HG03064 (cell line): ENCODE measurements at regions not wholly inside any gene's neighbourhood (a gene's known extent, or its start where the extent isn't known, plus 50 kb on each side); places are given as distances from the start of the nearest gene placed in this dataset.
A peak's percentile ranks its signal among the peaks of the same experiment; 100 is the strongest.
"Not testable (repeated sequence)": the region's sequence is repeated elsewhere in the genome, so short reads cannot be mapped to it uniquely, and the experiment has no call there.

ENCODE experiments used
- ATAC-seq: cut with Tn5 transposase; IDR thresholded peaks from one replicate; pipeline ENCODE4 v1.9.1; 2021; ENCODE audit warnings: low read depth; ENCODE audit not compliant: unreplicated experiment

DNA sequence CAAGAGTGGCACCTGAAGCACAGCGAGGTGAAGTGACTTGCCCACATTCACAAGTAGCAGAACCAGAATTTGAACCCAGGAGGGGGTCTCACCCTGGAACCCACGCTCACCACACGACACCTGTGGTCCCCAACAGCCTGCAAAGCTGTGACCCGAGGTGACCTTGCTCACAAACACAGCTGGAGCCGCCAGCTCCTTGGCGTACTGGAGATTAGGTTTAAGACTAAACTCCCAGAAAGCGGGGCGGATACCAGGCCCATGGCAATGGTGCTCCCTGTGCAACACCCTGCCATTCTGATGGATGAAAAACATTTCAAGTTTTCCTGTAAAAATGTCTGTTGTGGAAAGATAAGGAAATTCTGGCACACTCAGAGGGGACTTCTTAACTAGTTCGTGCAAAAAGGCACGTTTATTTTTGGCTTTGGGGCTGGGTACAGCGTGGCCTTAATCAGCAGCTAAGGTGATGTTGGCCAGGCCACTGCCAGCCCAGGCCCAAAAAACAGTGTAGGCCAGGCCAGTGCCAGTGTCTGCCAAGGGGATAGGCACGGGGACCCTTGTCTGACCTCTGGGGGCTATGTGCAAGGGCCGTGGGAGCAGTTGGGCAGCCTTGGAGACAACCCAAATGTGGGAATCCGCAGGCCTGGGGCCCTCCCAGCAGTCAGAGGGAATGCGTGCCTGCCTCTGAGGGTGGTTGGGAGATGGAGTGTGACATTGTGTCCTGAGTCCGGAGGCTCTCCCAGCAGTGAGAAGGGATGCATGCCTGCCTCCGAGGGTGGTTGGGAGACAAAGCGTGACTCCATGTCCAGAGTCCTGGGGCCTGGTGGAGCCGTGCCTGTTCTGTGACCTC is 185.0 kb upstream of the HS6ST1 start:
- ATAC-seq: no peak

DNA sequence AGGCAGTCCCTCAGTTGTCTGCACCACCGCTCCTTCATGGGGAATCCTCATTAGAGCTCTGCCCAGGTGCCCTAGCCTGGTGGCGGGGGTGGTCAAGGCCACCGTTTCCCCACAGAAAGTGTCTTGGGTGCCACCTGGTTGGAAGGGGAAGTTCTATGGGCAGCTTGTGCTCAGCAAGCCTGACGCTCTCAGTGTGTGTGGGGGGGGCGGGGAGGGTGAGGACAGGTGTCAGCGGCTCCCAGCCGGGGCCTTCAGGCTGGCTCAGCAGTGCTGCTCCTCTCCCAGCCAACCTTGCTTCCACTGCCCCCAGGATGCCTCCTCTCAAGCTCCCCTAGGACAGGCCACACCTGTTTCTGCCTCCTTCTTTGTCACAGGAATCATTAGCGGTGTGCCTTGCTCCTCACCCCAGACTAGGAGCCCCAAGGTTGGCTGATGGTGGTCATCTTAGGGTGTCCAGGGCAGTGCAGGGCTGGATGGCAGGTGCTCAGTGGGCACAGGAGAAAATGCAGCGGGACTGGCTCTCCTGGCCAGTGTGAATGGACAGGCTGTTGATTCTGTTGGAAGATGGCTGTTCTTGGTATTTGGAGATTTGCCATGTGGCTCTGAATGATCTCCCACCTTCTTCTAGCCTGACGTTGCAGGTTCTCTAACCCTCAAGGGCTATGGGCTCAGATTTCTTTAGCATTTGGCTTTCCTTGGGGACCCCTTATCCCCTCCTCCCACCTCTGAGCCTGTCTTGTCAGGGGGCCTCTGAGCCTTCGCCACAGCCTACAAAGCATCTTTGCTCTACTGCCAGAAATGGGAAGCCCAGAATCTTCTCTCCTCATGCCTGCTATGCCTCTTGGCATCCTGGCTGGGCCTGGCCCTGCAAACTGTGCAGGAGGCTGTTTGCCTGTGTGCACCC is 185.8 kb upstream of the HS6ST1 start:
- ATAC-seq: peak; percentile 60

DNA sequence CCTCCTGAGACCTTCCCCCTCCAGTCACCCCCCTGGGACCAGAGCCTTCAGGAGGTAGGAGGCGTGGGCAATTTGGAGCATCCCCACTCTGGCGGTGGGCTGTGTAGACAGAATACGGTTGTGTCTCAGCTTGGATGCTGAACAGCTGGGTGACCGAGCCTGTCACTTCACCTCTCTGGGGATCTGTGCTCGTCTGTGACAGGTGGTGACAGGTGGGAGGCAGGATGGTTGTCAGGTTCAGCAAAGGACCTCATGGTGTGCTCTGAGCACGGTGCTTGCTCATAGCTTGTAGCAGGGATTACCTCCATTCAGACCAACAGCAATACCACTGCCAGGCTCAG is 186.5 kb upstream of the HS6ST1 start:
- no peak for ATAC-seq

DNA sequence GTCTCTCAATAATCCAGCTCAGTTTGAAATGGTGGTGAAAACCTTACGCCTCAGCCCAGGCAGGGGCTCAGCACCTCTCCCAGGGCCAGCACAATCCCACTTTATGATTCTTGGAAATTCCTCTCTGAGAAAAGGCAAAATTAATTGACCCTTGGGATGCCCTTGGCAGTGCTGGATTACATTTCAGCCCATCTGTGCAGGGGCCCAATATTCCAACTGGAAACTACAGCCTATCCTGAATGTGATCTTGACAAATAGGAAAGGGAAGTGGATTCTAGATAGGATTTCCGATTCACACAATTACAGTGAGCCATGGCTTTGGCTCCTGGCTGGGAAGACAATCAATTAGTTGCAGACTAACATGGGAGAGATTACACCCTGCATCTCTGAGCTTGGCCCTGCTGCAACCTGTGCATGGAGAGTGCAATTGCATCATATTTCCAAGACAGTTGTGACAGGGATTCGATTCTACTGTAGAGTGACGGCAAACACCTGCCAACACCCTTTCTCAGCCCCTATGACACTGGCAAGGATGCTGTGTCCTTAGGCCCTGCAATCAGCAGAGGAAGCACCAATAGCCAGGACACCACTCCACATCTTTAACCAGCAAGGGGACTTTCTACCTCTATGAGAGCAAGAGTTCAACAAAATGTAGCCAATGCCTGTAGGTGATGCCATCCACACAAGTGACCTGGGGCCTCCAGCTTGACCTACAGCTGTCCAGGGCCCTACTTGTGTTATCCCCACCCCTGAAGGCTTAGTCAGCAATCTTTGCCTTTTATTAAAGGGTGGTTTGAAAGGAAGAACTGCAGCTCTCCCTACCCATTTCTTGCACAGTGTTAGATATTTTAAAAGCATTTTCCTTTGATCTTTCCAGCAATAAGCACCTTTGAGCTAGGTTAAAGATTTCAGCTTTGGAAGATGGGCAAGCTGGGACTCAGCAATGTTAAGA is 187.2 kb upstream of the HS6ST1 start:
- no peak for ATAC-seq

DNA sequence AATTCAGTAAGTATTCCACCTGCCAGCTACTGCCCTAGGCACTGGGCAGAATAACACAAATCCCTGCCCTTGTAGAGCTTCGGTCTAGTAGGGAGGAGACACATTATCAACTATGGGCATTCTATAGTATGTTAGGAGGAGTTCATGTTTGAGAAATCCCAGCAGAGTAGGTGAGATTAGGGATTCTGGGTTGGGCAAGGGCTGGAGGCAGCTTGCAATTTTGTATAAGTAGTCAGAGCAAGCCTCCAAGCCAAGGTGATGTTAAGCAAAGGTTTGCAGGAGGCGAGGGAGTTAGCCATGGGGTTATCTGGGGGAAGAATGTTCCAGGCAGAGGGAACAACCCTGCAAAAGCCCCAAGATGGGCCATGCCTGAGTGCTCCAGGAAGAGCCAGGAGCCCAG is 187.9 kb upstream of the HS6ST1 start:
- no peak for ATAC-seq

DNA sequence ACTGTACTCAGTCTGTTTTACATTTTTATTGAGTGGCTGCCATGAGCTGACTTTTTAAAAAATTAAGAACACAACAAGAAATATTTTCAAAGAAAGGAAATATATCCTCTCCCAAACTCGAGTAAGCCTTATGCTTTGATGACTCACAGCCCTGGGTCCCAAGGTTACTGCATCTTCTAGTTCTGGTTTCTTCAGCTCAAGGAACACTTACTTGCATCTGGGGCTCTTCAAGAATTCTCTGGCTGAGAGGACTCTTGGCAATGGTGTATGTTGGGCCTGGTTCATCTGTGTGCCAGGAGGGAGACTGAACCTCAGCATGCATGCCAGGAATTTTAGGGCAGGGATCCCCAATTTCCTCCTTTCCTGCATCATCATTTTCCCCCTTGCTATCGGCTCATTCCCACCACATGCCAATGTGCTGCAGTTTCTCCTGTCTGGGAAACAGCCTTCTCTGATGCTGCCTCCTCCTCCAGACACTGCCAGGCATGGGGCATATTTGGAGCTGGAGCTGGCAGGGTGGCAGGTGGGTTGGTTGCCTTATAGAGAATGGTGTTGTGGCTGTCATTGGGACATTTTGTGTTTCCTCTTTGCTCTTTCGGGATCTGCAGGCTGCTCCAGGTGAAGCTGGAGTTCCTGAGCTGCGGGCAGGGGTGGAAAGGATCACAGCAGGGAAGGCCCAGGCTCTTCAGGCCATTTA is 192.2 kb upstream of the HS6ST1 start:
- no peak for ATAC-seq

DNA sequence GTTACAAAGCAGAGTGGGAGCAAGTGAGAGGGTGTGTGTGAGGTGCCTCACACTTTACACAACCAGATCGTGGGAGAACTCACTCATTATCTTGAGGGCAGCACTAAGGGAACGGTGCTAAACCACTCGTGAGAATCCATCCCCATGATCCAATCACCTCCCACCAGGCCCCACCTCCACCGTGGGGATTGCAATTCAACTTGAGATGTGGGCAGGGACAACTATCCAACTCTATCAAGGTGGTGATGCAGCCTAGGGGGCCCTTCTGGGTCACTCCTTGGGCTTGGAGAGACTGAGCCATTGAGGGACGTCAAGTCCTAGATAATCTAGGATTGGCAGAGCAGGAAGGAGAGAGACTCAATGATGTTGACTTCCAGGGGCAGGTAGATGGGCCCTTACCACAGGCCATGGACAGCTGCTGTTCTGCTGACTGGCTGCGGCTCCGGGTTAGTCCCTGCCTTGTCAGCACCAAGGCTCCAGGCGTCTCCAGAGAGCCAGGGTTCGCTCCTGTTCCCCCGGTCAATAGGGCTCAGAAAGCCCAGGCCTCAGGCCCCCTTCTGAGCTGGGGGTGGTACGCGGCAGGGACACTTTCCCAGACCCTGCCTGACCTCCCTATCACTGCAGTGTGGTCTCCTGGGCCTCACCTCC is 193.2 kb upstream of the HS6ST1 start:
- ATAC-seq: no peak

DNA sequence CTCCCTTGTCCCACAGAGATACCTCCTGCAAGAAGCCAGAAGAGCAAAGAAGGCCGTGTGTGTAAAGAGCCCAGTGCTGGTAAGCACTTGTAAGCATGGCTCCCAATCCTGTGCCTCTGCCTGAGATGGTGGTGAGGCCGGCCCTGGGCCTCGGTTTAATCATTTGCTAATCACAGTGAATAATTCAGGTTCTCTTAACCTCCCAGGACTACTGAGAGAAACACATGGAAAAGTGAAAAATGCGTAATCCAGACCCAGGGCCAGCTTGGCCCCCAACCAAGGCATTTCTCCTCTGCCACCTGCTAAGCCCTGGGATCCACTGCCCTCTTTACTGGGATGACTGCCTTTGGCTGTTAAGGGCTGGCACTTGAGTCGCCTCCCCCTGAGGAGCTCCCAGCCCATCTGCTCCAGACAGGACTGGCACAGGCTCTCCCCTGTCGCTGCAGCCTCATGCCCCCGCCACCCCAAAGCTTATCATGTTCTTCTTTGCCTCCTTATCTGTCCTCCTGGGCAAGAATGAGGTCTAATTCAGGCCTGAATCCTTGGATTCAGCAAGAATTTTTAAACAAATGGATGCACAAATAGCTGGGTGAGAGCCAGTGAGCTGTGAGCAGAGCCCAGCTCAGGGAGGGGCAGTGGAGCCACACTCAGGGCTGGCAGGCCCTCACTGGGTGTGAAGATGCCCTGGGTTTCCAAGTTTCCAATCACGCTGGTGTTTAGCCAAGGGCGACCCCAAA is 193.9 kb upstream of the HS6ST1 start:
- ATAC-seq: no peak

DNA sequence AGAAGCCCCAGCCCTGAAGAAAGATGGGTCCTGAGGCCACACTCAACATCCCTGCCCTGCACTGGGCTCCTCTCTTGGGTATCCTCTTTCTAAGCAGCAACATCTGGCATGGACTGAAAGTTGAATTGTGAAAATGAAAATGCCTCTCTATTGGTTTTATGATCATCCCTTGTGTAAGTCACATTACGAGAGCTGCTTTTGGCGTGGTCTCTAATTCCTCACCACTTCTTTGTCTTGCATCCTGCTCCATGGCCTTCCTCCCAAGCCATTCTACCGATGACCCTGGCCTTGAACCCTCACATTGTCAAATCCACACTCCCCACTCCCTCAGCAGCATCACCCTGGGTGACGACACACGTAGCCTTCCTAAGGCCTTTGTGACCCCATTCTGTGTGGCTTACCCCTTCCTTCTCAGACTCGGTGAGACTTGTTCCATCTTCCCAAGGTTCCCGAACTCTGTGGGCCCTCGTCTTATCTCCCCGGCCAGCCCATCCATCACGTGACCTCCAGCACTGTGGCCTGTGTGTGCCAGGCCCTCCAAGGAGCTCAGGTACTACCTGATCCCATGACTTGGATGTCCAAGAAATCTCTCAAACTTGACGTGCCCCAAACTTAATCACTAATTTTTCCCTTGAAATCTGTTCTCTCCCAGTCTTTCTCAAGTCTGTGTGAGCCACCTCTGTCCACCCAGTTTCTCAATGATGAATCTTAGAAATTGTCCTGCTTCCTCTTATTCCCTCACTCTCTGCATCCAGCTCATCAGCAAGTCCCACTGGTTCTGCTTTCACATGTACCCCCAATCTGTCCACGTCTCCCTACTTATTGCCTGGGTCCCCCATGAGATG is 194.7 kb upstream of the HS6ST1 start:
- ATAC-seq: no peak

DNA sequence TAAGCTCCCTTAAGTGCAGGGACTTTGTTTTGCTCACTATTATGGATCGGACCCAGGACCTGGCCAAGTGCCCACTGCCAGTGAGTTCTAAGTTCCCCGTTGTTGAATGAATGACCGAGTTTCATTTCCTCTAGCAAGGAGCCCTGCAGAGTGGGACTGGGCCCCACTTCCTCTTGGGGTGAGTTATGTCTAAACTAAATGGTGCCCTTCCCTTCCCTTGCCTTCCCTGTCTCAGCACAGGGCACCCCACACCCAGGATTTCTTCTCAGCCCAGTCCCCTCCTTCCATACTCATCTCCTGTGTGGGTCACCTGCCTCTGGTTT is 195.3 kb upstream of the HS6ST1 start:
- ATAC-seq: no peak

DNA sequence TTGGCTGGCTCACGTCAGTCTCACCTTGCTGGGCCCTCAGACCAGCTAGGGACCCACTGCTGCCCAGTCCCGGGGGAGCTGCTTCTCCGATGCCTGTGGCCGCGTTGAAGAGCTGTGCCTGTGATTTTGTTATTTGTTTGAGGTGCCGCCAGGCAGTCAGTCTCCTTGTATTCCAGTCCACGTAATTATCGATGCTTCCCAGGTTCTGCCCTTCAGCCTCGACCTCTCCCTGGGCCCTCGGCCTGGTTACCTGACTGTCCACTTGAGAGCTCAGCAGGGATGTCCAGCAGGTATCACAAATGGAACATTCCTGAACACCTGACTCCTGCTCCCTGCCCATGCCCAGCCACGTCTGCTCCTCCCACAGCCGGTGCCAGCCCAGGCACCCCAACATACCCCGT is 195.9 kb upstream of the HS6ST1 start:
- no peak for ATAC-seq

DNA sequence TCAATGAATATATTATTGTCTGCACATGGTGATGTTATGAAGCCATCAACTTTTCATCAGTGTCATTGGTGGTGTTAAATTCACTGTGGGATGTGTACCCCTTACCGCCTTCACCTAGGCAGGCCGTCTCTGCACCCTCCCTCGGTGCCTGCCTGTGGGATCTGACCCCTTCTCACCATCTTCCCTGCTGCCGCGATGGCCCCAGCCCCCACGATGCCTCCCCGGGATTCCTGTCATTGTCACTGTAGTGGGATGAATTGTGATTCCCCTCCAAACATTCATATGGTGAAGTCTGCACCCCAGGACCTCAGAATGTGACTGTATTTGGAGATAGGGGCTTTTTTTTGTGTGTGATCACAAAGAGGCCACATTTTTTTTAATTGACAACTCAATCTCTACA is 198.3 kb upstream of the HS6ST1 start:
- ATAC-seq: no peak

DNA sequence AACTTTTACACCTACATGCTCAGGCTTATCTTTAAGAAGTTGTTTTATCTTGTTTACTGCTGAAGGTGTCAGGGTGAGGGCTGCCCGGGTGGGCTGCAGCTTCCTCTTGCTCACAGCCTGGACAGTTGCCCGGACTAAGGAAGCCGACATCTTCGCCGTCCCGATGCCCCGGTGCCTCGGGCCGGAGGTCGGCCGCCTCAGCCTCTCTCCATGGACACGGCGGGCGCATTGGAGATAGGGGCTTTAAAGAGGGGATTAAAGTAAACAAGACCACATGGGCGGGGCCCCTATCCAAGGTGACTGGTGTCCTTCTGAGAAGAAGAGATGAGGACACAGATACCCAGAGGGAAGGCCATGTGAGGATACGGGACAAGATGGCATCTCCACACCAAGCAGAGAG is 200.4 kb upstream of the HS6ST1 start:
- ATAC-seq: not testable (repeated sequence)

DNA sequence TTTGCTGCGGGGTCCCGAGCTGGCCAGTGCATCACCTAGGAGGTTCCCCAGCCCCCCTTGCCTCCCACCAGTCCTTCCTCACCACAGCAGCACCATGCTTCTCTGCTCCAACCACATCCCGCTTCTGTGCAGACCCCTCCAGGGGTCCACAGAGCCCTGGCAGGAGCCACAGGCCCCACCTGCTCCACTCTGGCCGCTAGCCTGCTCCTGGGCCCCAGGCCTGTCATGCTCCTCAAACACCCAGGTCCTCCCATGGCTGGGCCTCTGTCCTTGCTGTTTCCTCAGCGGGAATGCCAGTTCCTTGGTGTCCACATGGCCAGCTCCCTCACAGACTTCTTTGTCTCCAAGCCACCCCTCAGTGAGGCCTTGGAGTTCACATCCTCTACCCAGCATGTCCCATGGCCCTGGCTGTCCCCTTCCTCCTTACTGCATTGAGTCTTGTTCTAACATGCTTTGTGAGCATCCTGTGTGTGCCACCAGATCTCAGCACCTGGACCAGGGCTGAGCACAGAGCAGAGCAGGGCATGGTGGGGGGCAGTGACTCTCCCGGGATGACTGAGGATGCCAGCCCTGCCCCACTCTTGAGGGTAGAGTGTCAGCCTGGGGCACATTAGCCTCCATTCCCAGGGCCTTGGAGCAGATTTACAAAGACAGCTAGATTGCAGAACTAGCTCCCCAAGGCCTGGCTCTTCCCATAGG is 201.0 kb upstream of the HS6ST1 start:
- no peak for ATAC-seq

DNA sequence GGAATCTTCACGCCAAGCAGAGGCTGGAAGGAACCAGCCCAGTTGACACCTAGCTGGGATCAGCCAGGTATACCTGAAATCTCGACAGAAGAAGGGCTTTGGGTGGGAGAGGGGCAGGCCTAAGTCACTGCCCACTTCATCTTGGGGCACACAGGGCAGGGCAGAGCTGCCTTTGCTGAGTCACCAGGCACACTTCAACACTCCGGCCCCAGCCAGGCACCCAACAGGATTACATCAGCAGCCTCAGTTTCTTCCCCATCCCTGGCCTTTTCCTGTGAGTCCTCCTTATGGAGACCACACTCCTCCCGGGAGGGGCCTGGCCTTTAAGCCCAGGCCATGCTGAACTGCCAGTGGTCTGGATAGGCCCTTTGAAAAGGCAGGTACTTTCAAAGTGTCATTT is 201.7 kb upstream of the HS6ST1 start:
- ATAC-seq: no peak

DNA sequence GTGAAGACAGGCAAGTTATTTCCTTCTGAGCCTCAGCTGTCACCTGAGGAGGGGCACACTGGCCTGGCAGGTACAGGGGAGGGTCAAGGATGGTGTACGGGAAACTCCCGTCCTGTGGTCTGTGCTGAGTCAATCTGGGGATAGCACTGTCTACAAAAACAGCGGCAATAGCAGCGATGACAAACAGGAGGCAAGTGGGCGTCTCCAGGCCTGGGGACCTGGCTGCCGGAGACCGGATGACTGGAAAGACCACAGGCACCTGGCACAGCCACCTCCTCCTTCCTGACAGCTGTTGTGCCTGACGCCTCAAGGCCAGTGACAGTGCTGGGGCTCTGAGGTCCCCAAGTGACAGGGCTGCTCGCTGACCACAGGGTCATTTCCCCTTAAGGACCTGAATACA is 202.1 kb upstream of the HS6ST1 start:
- peak; percentile 84 for ATAC-seq

DNA sequence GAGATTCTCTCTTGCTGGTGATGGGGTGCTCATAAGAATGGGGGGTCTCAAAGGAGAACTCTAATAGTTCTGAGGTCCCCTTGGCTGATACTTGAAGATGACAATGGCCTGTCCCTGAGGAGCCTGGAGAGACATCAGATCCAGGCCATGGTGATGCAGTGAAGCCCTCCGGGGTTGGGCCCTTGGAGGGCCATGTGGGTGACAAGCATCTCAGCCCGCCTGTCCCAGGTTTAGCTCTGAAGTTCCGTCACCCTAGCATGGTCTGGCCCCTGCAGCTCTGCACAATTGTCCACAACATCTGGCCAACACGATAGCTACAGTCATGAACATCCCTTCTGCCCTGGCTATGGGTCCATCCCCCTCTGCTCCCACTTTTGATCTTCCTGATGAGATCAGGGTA is 202.8 kb upstream of the HS6ST1 start:
- no peak for ATAC-seq

DNA sequence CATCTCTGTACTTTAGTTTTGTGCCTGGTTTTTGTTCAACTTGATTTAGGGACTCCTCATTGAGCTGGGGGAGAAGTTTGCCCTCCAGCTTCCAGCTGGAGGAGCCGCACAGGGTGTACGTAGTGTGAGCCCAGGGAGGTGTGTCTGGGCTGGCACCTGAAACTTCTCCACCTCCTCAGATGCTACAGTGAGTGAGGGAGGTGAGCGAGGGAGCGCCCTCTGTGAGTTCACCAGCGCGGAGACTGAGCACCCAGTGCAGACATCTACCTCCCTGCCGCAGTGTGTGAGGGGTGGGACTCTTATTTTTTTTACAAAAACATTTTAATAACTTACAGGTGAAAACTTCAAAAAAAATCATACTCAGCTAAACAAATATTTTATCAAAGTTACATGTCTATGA is 204.2 kb upstream of the HS6ST1 start:
- ATAC-seq: no peak
